Fibroblast of the aortic adventitia (primary cell): ENCODE measurements at regions not wholly inside any gene's neighbourhood (a gene's known extent, or its start where the extent isn't known, plus 50 kb on each side); places are given as distances from the start of the nearest gene placed in this dataset.

Experiments used
- DNase-seq: peaks from one replicate; pipeline ENCODE4 v3.0.0-alpha.2; 2010; ENCODE audit warnings: low read depth
- H3K4me3 ChIP-seq: 2 replicates; pipeline ENCODE4 v1.5.1; 2011; ENCODE audit warnings: low read depth, mild to moderate bottlenecking, control low read depth, low read length, moderate library complexity
- TF ChIP-seq, protein P1 (sequence below): IDR thresholded peaks from 2 replicates; pipeline ENCODE4 v1.5.1; 2011; ENCODE audit warnings: mild to moderate bottlenecking, low read length, control low read depth, inconsistent platforms; ENCODE audit not compliant: insufficient read depth

DNA sequence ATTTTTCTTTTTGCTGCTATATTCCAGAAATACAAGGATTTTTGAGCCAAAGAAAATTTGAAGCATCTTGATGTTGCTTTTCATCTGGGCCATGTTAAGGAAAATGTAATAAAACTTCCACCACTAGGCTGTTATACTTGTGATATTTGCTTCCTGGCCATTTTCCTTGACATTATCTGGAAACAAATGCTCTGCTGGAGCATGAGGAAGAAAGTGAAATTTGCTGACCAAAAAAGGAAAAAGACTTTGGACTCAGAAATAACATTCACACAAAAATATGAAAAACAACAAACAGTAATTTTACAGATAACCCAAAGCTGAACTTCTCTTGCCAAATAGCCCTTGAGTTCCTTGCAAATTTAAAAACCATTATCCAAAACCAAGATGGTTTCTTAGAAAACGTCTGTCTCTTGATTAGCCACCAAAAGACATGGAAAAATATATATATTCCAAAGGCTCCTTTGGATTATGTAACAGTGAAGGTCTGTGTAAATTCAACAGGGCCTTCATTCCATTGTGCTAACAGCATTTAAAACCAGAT, 344.5 kb downstream of the LMX1A start:
- DNase-seq, result no peak
- no peak overlapping the region for H3K4me3 ChIP-seq
- TF ChIP-seq, protein P1, sequence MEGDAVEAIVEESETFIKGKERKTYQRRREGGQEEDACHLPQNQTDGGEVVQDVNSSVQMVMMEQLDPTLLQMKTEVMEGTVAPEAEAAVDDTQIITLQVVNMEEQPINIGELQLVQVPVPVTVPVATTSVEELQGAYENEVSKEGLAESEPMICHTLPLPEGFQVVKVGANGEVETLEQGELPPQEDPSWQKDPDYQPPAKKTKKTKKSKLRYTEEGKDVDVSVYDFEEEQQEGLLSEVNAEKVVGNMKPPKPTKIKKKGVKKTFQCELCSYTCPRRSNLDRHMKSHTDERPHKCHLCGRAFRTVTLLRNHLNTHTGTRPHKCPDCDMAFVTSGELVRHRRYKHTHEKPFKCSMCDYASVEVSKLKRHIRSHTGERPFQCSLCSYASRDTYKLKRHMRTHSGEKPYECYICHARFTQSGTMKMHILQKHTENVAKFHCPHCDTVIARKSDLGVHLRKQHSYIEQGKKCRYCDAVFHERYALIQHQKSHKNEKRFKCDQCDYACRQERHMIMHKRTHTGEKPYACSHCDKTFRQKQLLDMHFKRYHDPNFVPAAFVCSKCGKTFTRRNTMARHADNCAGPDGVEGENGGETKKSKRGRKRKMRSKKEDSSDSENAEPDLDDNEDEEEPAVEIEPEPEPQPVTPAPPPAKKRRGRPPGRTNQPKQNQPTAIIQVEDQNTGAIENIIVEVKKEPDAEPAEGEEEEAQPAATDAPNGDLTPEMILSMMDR, result no peak

DNA sequence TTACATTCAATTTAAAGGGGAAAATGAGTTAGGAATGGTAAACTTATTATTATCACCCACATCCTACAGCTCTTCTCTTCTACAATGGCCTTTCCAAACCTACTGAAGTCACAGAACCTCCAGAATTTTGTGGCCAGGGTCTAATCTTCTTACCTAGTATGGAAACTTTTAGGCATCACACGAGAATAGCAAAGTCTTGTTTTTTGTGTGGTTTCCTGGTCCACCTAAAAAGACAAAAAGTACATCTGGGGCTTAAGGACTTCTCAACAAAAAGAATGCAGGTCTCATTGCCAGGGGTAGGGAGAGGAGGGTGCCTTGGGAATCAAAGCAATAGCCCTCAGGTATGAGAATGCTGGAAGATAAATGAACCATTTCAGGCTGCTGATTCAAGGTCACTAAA, 345.3 kb downstream of the LMX1A start:
- TF ChIP-seq, protein P1, result no peak
- DNase-seq, result no peak
- no peak overlapping the region for H3K4me3 ChIP-seq

DNA sequence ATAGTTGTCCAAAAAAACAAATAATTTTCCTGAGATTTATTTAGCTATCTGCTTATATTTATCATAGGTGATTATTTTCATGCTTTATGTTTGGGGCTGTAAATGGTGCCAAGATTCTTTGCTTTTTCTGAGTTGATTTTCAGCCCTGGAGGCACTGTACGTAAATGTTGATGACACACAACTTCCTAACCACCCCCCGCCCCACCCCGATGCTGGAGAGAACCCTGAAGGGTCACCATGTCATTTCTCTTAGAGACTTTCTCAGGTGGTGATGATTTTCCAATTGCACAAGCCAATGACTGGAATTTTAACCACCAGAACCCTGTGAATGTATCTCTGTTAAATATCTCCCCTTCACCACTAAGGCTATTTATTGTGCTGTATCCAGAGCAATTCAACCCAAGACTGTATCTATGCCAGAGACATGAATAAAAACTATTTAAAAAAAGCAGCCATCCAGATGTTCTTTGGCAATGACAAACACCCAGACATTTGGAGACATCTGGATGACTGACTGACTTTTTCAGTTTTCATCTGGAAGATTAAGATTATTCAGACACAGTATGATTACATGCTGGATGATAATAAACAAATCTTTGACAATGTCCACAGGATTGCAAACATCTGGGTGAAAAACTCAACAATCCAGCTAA, 346.0 kb downstream of the LMX1A start:
- TF ChIP-seq, protein P1, result no peak
- H3K4me3 ChIP-seq, result no peak overlapping the region
- no peak for DNase-seq

DNA sequence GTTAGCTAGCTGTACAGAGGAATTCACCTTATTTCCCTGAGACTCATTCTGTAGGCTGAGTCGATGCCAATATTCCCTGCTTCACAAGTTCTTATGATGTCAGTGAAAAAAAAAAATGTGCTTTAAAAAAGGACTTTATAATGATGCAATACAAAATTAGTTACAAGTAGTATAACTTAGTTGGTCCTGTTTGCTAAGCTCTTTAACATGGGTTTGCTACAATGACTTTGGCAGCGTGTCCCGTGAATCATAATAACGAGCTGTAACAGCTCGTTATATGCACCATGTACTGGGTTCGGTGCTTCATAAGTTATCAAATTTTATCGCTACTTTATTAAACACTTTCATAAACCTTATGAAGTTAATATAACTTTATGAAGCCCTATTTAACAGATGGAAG, 349.7 kb downstream of the LMX1A start:
- TF ChIP-seq, protein P1, result no peak
- no peak for DNase-seq
- no peak overlapping the region for H3K4me3 ChIP-seq

DNA sequence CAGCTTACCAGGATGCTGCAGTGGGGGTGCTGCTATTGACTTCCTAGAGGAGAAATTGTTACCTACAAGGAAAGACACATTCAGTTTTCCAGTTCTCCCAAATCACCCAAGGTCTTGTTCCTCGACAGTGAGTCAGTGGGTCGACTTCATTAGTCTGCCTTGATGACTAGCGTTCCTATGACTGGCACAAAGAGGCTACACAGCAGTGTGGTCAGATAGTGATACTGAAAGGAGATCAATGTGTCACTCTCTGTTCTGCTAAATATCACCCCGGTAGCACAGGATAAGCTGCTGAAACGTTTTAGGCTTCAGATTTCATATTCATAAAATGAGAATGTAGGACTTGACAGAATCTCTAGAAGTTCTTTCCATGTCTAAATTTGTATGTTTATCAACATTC, 357.4 kb downstream of the LMX1A start:
- TF ChIP-seq, protein P1, result no peak
- no peak overlapping the region for H3K4me3 ChIP-seq
- DNase-seq, result no peak

DNA sequence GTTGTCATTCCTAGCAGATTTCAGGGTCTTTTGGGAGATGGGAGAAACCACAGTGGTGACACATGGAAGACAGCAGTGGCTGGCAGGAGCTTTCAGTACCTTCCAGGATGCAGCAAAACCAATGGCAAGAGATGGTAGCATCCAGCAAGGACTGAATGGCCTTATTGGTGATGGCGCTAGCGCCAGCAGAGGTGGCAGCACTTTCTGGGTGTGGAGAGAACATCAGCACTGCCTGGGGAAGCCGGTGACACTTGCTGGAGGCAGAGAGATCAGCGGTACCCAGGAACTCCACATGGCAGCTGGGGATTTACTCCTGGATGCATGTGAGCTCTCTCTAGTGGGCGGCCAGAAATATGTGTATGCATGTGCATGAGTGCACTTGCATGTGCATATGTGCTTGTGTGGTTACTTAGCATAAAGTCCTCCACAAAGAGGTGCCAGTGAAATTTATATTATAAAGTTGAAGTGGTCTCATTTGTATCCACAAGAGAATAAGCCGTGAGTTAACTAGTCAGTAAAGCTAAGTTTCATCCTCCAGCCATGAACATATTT, 364.7 kb downstream of the LMX1A start:
- TF ChIP-seq, protein P1, result no peak
- H3K4me3 ChIP-seq, result no peak overlapping the region
- no peak for DNase-seq
